ENCODE measurements at regions not wholly inside any gene's neighbourhood (a gene's known extent, or its start where the extent isn't known, plus 50 kb on each side); places are given as distances from the start of the nearest gene placed in this dataset.
"Not testable (repeated sequence)": the region's sequence is repeated elsewhere in the genome, so short reads cannot be mapped to it uniquely, and the experiment has no call there.

- DNase-seq = no peak
Measured at GRCh38 chr2:125886153-125886552, 769.8 kb upstream of the GYPC start.

GRCh38 chr2:125901278-125901677 is 754.7 kb upstream of the GYPC start:
- DNase-seq = no peak

GRCh38 chr2:125925891-125926546 is 729.9 kb upstream of the GYPC start:
- DNase-seq = no peak

GRCh38 chr2:125935559-125935958 is 720.4 kb upstream of the GYPC start:
- no peak for DNase-seq

GRCh38 chr2:125942585-125943424 is 713.2 kb upstream of the GYPC start:
- no peak for DNase-seq

GRCh38 chr2:125959047-125959446 is 696.9 kb upstream of the GYPC start:
- DNase-seq = no peak

GRCh38 chr2:125961739-125962138 is 694.2 kb upstream of the GYPC start:
- DNase-seq = no peak

- DNase-seq = no peak
Measured at GRCh38 chr2:125979886-125980285, 676.1 kb upstream of the GYPC start.

GRCh38 chr2:125983364-125983763 is 672.6 kb upstream of the GYPC start:
- DNase-seq = no peak

GRCh38 chr2:126029316-126029715 is 626.6 kb upstream of the GYPC start:
- DNase-seq = no peak

GRCh38 chr2:126038861-126039260 is 617.1 kb upstream of the GYPC start:
- no peak for DNase-seq

- no peak for DNase-seq
Measured at GRCh38 chr2:126041391-126042047, 614.4 kb upstream of the GYPC start.

GRCh38 chr2:126042089-126042488 is 613.9 kb upstream of the GYPC start:
- DNase-seq = no peak

- no peak for DNase-seq
Measured at GRCh38 chr2:126048719-126049118, 607.2 kb upstream of the GYPC start.

- DNase-seq = no peak
Measured at GRCh38 chr2:126049461-126049860, 606.5 kb upstream of the GYPC start.

GRCh38 chr2:126050991-126051736 is 604.8 kb upstream of the GYPC start:
- DNase-seq = no peak

GRCh38 chr2:126051737-126052240 is 604.2 kb upstream of the GYPC start:
- not testable (repeated sequence) for DNase-seq

GRCh38 chr2:126059379-126059778 is 596.6 kb upstream of the GYPC start:
- DNase-seq = no peak

GRCh38 chr2:126085011-126085795 is 570.8 kb upstream of the GYPC start:
- DNase-seq = no peak

- DNase-seq = no peak
Measured at GRCh38 chr2:126100962-126101361, 555.0 kb upstream of the GYPC start.

- no peak for DNase-seq
Measured at GRCh38 chr2:126106006-126106405, 550.0 kb upstream of the GYPC start.

- DNase-seq = no peak
Measured at GRCh38 chr2:126107883-126108282, 548.1 kb upstream of the GYPC start.

Data from activated naive CD4-positive, alpha-beta T cell (primary cell).